Neural cell (in vitro differentiated cells): ENCODE measurements at regions not wholly inside any gene's neighbourhood (a gene's known extent, or its start where the extent isn't known, plus 50 kb on each side); places are given as distances from the start of the nearest gene placed in this dataset.
A peak's percentile ranks its signal among the peaks of the same experiment; 100 is the strongest.

Source experiments
- H2AFZ ChIP-seq: fragments of 200-600, 300-800 bp; sonication (generic), shearing (Covaris generic); 2 replicates; pipeline ENCODE4 v1.6.0; 2014; ENCODE audit warnings: low read depth, mild to moderate bottlenecking, antibody characterized with exemption, low read length, moderate library complexity
- H3F3A ChIP-seq: fragments of 200-600 bp; shearing (Covaris generic); 2 replicates; pipeline ENCODE4 v1.6.1; 2016; ENCODE audit warnings: mild to moderate bottlenecking, moderate library complexity, mixed read lengths, antibody characterized with exemption, low read length; ENCODE audit not compliant: insufficient read depth, poor library complexity, severe bottlenecking
- H3K27ac ChIP-seq: fragments of 200-600, 300-800 bp; sonication (generic), shearing (Covaris generic); 2 replicates; pipeline ENCODE4 v1.5.1; 2014; ENCODE audit warnings: mild to moderate bottlenecking, low read length, moderate library complexity
- H3K27me3 ChIP-seq: fragments of 300-800, 200-600 bp; sonication (generic), shearing (Covaris generic); 2 replicates; pipeline ENCODE4 v1.6.0; 2014; ENCODE audit warnings: mild to moderate bottlenecking, low read depth, low read length, moderate library complexity; ENCODE audit not compliant: insufficient read depth
- H3K36me3 ChIP-seq: fragments of 300-800, 200-600 bp; sonication (generic), shearing (Covaris generic); 2 replicates; pipeline ENCODE4 v1.5.1; 2014; ENCODE audit warnings: mild to moderate bottlenecking, antibody characterized with exemption, low read length, moderate library complexity; ENCODE audit not compliant: insufficient read depth
- H3K4me2 ChIP-seq: fragments of 300-800, 200-600 bp; sonication (generic), shearing (Covaris generic); 2 replicates; pipeline ENCODE4 v1.6.0; 2014; ENCODE audit warnings: mild to moderate bottlenecking, low read length
- H3K4me3 ChIP-seq: fragments of 300-800, 200-600 bp; sonication (generic), shearing (Covaris generic); 2 replicates; pipeline ENCODE4 v1.5.1; 2014; ENCODE audit warnings: mild to moderate bottlenecking, low read length, moderate library complexity
- H3K79me2 ChIP-seq: fragments of 200-600 bp; shearing (Covaris generic); replicated peaks from 2 replicates; pipeline ENCODE4 v1.6.0; 2014; ENCODE audit warnings: mild to moderate bottlenecking, low read length, moderate library complexity; ENCODE audit not compliant: insufficient read depth
- H3K9ac ChIP-seq: fragments of 300-800, 200-600 bp; sonication (generic), shearing (Covaris generic); 2 replicates; pipeline ENCODE4 v1.6.1; 2016; ENCODE audit warnings: mild to moderate bottlenecking, low read length, mixed read lengths
- H3K9me2 ChIP-seq: fragments of 200-600 bp; shearing (Covaris generic); 2 replicates; pipeline ENCODE4 v1.6.1; 2016; ENCODE audit warnings: mild to moderate bottlenecking, low read length, mixed read lengths; ENCODE audit not compliant: insufficient read depth
- H3K9me3 ChIP-seq: fragments of 200-600, 300-800 bp; sonication (generic), shearing (Covaris generic); 2 replicates; pipeline ENCODE4 v1.6.1; 2016; ENCODE audit warnings: mild to moderate bottlenecking, mixed run types, low read length, moderate library complexity, mixed read lengths
- H4K20me1 ChIP-seq: fragments of 200-600 bp; shearing (Covaris generic); 2 replicates; pipeline ENCODE4 v1.6.1; 2016; ENCODE audit warnings: mild to moderate bottlenecking, mixed run types; ENCODE audit not compliant: insufficient read depth
- CTCF ChIP-seq: fragments of 450-650 bp; IDR thresholded peaks from 2 replicates; pipeline ENCODE4 v1.5.1; 2014; ENCODE audit warnings: antibody characterized with exemption, mild to moderate bottlenecking, moderate library complexity; ENCODE audit not compliant: poor library complexity, severe bottlenecking
- EP300 ChIP-seq: fragments of 450-650 bp; conservative IDR thresholded peaks from 2 replicates; pipeline ENCODE4 v1.6.1; 2014; ENCODE audit warnings: antibody characterized with exemption, mild to moderate bottlenecking, moderate library complexity; ENCODE audit not compliant: poor library complexity, severe bottlenecking
- EZH2 ChIP-seq: fragments of 200-600, 300-800 bp; shearing (Covaris generic), sonication (generic); IDR thresholded peaks from 2 replicates; pipeline ENCODE4 v1.6.1; 2014; ENCODE audit warnings: antibody characterized with exemption, low read length, borderline replicate concordance, mild to moderate bottlenecking; ENCODE audit not compliant: insufficient read depth, poor library complexity, severe bottlenecking
- MXI1 ChIP-seq: fragments of 450-650 bp; conservative IDR thresholded peaks from 2 replicates; pipeline ENCODE4 v1.6.1; 2014; ENCODE audit warnings: antibody characterized with exemption, mild to moderate bottlenecking; ENCODE audit not compliant: poor library complexity, severe bottlenecking
- POLR2AphosphoS5 ChIP-seq: IDR thresholded peaks from 2 replicates; pipeline ENCODE4 v1.6.1; 2012
- RAD21 ChIP-seq: fragments of 450-650 bp; conservative IDR thresholded peaks from 2 replicates; pipeline ENCODE4 v1.6.1; 2014; ENCODE audit warnings: antibody characterized with exemption, mild to moderate bottlenecking, moderate library complexity
- REST ChIP-seq: IDR thresholded peaks from 2 replicates; pipeline ENCODE4 v1.6.1; 2012; ENCODE audit warnings: borderline replicate concordance
- SMC3 ChIP-seq: fragments of 450-650 bp; conservative IDR thresholded peaks from 2 replicates; pipeline ENCODE4 v1.6.1; 2014; ENCODE audit warnings: antibody characterized with exemption, mild to moderate bottlenecking, moderate library complexity; ENCODE audit not compliant: poor library complexity
- TAF1 ChIP-seq: IDR thresholded peaks from 2 replicates; pipeline ENCODE4 v1.6.1; 2012; ENCODE audit warnings: low read depth

GRCh38 chr16:86884390-86884650 lies 306.0 kb downstream of the FOXL1 start:
- H3K9me3 ChIP-seq, result no peaks in the 10 kb centered on the region
- no peak for TF ChIP-seq EP300
- TF ChIP-seq REST, result peak; percentile 40
- no peak for TF ChIP-seq MXI1
- TF ChIP-seq TAF1, result no peak
- no peak for TF ChIP-seq CTCF
- no peak for TF ChIP-seq EZH2
- TF ChIP-seq RAD21, result no peak
- no peaks in the 10 kb centered on the region for H3K36me3 ChIP-seq
- H3K79me2 ChIP-seq, result no peaks in the 10 kb centered on the region
- no peak overlapping the region for H3K4me3 ChIP-seq
- H3K4me2 ChIP-seq, result no peak overlapping the region
- no peak overlapping the region for H2AFZ ChIP-seq
- no peaks in the 10 kb centered on the region for H4K20me1 ChIP-seq
- H3K9me2 ChIP-seq, result no peaks in the 10 kb centered on the region
- H3K27me3 ChIP-seq, result no peaks in the 10 kb centered on the region
- H3K27ac ChIP-seq, result no peak overlapping the region
- no peak overlapping the region for H3K9ac ChIP-seq
- no peaks in the 10 kb centered on the region for H3F3A ChIP-seq

GRCh38 chr16:86885139-86885538 lies 306.8 kb downstream of the FOXL1 start:
- no peak for TF ChIP-seq CTCF
- no peak for TF ChIP-seq TAF1
- TF ChIP-seq MXI1, result no peak
- TF ChIP-seq REST, result no peak
- TF ChIP-seq EP300, result no peak
- no peak for TF ChIP-seq RAD21
- TF ChIP-seq POLR2AphosphoS5, result no peak
- no peak for TF ChIP-seq SMC3
- TF ChIP-seq EZH2, result no peak
- Histone ChIP-seq H3K4me2 (no peak overlapping the region), H3K4me3 (no peak overlapping the region), H3F3A (no peaks in the 10 kb centered on the region), H3K27me3 (no peaks in the 10 kb centered on the region), H2AFZ (no peak overlapping the region), H3K9me3 (no peaks in the 10 kb centered on the region), H3K36me3 (no peaks in the 10 kb centered on the region), H3K9me2 (no peaks in the 10 kb centered on the region), H3K9ac (no peak overlapping the region), H3K79me2 (no peaks in the 10 kb centered on the region), H3K27ac (no peak overlapping the region), H4K20me1 (no peaks in the 10 kb centered on the region)
